ENCODE measurements at regions not wholly inside any gene's neighbourhood (a gene's known extent, or its start where the extent isn't known, plus 50 kb on each side); places are given as distances from the start of the nearest gene placed in this dataset.

DNA sequence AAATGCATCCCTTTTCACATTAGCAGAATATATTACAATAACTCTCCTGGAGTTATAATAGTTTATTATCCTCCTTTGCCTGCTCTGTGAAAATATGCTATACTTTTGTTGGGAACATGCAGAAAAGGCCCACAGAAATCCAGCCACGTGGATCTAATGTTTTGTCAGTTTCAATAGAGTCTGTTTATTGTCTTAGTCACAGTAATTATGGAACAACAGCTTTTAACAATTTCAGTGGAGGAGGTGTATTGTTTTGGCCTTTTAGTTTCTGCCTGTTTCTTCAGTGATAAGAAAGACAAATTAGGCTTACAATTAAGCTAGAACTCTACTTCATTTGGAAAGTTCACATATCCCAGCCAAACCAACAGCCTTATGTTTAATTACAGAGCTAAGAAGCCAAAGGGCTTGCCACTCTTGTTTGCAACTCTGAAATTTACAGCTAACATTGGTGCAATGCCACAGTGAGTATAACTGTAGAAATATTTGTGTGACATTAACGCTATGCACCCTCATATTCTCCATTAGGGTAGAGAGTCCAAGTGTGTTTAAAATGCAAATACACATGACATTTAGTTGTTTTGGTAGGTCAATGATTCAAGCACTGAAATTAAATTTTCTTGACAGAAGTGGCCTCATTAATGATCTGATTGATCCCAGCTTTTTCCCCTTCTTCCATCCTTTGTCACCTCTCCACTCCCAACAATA lies 175.8 kb downstream of the USP46 start:
- TF ChIP-seq, protein P1, sequence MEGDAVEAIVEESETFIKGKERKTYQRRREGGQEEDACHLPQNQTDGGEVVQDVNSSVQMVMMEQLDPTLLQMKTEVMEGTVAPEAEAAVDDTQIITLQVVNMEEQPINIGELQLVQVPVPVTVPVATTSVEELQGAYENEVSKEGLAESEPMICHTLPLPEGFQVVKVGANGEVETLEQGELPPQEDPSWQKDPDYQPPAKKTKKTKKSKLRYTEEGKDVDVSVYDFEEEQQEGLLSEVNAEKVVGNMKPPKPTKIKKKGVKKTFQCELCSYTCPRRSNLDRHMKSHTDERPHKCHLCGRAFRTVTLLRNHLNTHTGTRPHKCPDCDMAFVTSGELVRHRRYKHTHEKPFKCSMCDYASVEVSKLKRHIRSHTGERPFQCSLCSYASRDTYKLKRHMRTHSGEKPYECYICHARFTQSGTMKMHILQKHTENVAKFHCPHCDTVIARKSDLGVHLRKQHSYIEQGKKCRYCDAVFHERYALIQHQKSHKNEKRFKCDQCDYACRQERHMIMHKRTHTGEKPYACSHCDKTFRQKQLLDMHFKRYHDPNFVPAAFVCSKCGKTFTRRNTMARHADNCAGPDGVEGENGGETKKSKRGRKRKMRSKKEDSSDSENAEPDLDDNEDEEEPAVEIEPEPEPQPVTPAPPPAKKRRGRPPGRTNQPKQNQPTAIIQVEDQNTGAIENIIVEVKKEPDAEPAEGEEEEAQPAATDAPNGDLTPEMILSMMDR (IDR thresholded peaks at IDR 0.05 in 2 of 3, conservative IDR thresholded peaks at IDR 0.05 in 1 of 3; ENCODE audit: borderline replicate concordance in 1 of 3, insufficient read depth in 1 of 3, low read depth in 2 of 3, low read length in 2 of 3), result no peak
- TF ChIP-seq, protein P2, sequence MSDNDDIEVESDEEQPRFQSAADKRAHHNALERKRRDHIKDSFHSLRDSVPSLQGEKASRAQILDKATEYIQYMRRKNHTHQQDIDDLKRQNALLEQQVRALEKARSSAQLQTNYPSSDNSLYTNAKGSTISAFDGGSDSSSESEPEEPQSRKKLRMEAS (IDR thresholded peaks at IDR 0.05), result no peak
- TF ChIP-seq ZFX (IDR thresholded peaks at IDR 0.05) (no peak), EZH2phosphoT487 (IDR thresholded peaks at IDR 0.05; ENCODE audit: borderline replicate concordance) (no peak), SRF (IDR thresholded peaks at IDR 0.05; ENCODE audit: low read depth) (no peak), EZH2 (IDR thresholded peaks at IDR 0.05) (no peak), POLR2A (IDR thresholded peaks at IDR 0.05; ENCODE audit: borderline replicate concordance, extremely low read depth, insufficient read depth, insufficient read length) (no peak), RAD21 (IDR thresholded peaks at IDR 0.05; ENCODE audit: low read depth) (no peak), POLR2AphosphoS5 (IDR thresholded peaks at IDR 0.05; ENCODE audit: low read depth, low read length) (no peak), JUND (IDR thresholded peaks at IDR 0.05) (no peak)
- TF ChIP-seq, protein P3, sequence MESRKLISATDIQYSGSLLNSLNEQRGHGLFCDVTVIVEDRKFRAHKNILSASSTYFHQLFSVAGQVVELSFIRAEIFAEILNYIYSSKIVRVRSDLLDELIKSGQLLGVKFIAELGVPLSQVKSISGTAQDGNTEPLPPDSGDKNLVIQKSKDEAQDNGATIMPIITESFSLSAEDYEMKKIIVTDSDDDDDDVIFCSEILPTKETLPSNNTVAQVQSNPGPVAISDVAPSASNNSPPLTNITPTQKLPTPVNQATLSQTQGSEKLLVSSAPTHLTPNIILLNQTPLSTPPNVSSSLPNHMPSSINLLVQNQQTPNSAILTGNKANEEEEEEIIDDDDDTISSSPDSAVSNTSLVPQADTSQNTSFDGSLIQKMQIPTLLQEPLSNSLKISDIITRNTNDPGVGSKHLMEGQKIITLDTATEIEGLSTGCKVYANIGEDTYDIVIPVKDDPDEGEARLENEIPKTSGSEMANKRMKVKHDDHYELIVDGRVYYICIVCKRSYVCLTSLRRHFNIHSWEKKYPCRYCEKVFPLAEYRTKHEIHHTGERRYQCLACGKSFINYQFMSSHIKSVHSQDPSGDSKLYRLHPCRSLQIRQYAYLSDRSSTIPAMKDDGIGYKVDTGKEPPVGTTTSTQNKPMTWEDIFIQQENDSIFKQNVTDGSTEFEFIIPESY (IDR thresholded peaks at IDR 0.05; ENCODE audit: extremely low read depth, insufficient replicate concordance, low read length), result no peak
- TF ChIP-seq, protein P4, sequence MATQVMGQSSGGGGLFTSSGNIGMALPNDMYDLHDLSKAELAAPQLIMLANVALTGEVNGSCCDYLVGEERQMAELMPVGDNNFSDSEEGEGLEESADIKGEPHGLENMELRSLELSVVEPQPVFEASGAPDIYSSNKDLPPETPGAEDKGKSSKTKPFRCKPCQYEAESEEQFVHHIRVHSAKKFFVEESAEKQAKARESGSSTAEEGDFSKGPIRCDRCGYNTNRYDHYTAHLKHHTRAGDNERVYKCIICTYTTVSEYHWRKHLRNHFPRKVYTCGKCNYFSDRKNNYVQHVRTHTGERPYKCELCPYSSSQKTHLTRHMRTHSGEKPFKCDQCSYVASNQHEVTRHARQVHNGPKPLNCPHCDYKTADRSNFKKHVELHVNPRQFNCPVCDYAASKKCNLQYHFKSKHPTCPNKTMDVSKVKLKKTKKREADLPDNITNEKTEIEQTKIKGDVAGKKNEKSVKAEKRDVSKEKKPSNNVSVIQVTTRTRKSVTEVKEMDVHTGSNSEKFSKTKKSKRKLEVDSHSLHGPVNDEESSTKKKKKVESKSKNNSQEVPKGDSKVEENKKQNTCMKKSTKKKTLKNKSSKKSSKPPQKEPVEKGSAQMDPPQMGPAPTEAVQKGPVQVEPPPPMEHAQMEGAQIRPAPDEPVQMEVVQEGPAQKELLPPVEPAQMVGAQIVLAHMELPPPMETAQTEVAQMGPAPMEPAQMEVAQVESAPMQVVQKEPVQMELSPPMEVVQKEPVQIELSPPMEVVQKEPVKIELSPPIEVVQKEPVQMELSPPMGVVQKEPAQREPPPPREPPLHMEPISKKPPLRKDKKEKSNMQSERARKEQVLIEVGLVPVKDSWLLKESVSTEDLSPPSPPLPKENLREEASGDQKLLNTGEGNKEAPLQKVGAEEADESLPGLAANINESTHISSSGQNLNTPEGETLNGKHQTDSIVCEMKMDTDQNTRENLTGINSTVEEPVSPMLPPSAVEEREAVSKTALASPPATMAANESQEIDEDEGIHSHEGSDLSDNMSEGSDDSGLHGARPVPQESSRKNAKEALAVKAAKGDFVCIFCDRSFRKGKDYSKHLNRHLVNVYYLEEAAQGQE (IDR thresholded peaks at IDR 0.05; ENCODE audit: low read depth), result no peak
